ENCODE measurements at regions not wholly inside any gene's neighbourhood (a gene's known extent, or its start where the extent isn't known, plus 50 kb on each side); places are given as distances from the start of the nearest gene placed in this dataset.

GRCh38 chr1:221159608-221160007, 280.4 kb downstream of the HLX start:
- DNase-seq (ENCODE audit: low read depth in 2 of 2) = no peak

GRCh38 chr1:221161571-221162041, 282.4 kb downstream of the HLX start:
- no peak for DNase-seq (ENCODE audit: low read depth in 2 of 2)

- DNase-seq (ENCODE audit: low read depth in 2 of 2) = no peak
Observed at GRCh38 chr1:221162352-221162751, 283.1 kb downstream of the HLX start.

GRCh38 chr1:221162939-221163338, 283.7 kb downstream of the HLX start:
- DNase-seq (ENCODE audit: low read depth in 2 of 2) = no peak

GRCh38 chr1:221164029-221164428, 284.8 kb downstream of the HLX start:
- no peak for DNase-seq (ENCODE audit: low read depth in 2 of 2)

GRCh38 chr1:221164951-221165838, 286.0 kb downstream of the HLX start:
- DNase-seq (ENCODE audit: low read depth in 2 of 2) = no peak

- no peak for DNase-seq (ENCODE audit: low read depth in 2 of 2)
Observed at GRCh38 chr1:221165839-221166500, 286.7 kb downstream of the HLX start.

GRCh38 chr1:221166559-221167318, 287.5 kb downstream of the HLX start:
- DNase-seq (ENCODE audit: low read depth in 2 of 2) = no peak

- no peak for DNase-seq (ENCODE audit: low read depth in 2 of 2)
Observed at GRCh38 chr1:221169447-221169889, 290.2 kb downstream of the HLX start.

- DNase-seq (ENCODE audit: low read depth in 2 of 2) = no peak
Observed at GRCh38 chr1:221170171-221170570, 290.9 kb downstream of the HLX start.

GRCh38 chr1:221171768-221172167, 292.5 kb downstream of the HLX start:
- no peak for DNase-seq (ENCODE audit: low read depth in 2 of 2)

GRCh38 chr1:221172841-221173240, 293.6 kb downstream of the HLX start:
- DNase-seq (ENCODE audit: low read depth in 2 of 2) = no peak

- no peak for DNase-seq (ENCODE audit: low read depth in 2 of 2)
Observed at GRCh38 chr1:221174330-221174993, 295.2 kb downstream of the HLX start.

GRCh38 chr1:221175249-221175648, 296.0 kb downstream of the HLX start:
- DNase-seq (ENCODE audit: low read depth in 2 of 2) = no peak

- DNase-seq (ENCODE audit: low read depth in 2 of 2) = no peak
Observed at GRCh38 chr1:221180704-221181368, 301.6 kb downstream of the HLX start.

- DNase-seq (ENCODE audit: low read depth in 2 of 2) = no peak
Observed at GRCh38 chr1:221182791-221183533, 303.7 kb downstream of the HLX start.

- no peak for DNase-seq (ENCODE audit: low read depth in 2 of 2)
Observed at GRCh38 chr1:221184131-221184794, 305.0 kb downstream of the HLX start.

GRCh38 chr1:221187174-221187573, 307.9 kb downstream of the HLX start:
- DNase-seq (ENCODE audit: low read depth in 2 of 2) = no peak

GRCh38 chr1:221188458-221188857, 309.2 kb downstream of the HLX start:
- no peak for DNase-seq (ENCODE audit: low read depth in 2 of 2)

- no peak for DNase-seq (ENCODE audit: low read depth in 2 of 2)
Observed at GRCh38 chr1:221190249-221190648, 311.0 kb downstream of the HLX start.

Data from stimulated activated CD4-positive, alpha-beta T cell treated with anti-CD3 and anti-CD28 coated beads, Interleukin-12 subunit alpha, Interleukin-12 subunit beta, amount 100 ng/mL, for 24 hours (primary cell).